NCI-H1105 (cell line): ENCODE measurements at regions not wholly inside any gene's neighbourhood (a gene's known extent, or its start where the extent isn't known, plus 50 kb on each side); places are given as distances from the start of the nearest gene placed in this dataset.
"Not testable (repeated sequence)": the region's sequence is repeated elsewhere in the genome, so short reads cannot be mapped to it uniquely, and the experiment has no call there.

Experiments
- DNase-seq: peaks from one replicate; lab custom pipeline; 2025; lab: John Stamatoyannopoulos, UW

- no peak for DNase-seq
These were observed 840.2 kb upstream of the CNTN5 start for GRCh38 chr11:98180511-98180910.

- no peak for DNase-seq
These were observed 839.8 kb upstream of the CNTN5 start for GRCh38 chr11:98180921-98181320.

- DNase-seq, result no peak
These were observed 837.7 kb upstream of the CNTN5 start for GRCh38 chr11:98183034-98183433.

- DNase-seq, result no peak
These were observed 835.5 kb upstream of the CNTN5 start for GRCh38 chr11:98185245-98185644.

GRCh38 chr11:98194611-98195010 is 826.1 kb upstream of the CNTN5 start:
- no peak for DNase-seq

- no peak for DNase-seq
These were observed 825.4 kb upstream of the CNTN5 start for GRCh38 chr11:98195300-98195699.

- no peak for DNase-seq
These were observed 813.7 kb upstream of the CNTN5 start for GRCh38 chr11:98207086-98207485.

- DNase-seq, result no peak
These were observed 793.5 kb upstream of the CNTN5 start for GRCh38 chr11:98227278-98227677.

- no peak for DNase-seq
These were observed 790.1 kb upstream of the CNTN5 start for GRCh38 chr11:98230678-98231077.

- no peak for DNase-seq
These were observed 786.1 kb upstream of the CNTN5 start for GRCh38 chr11:98234698-98235097.

GRCh38 chr11:98243897-98244296 is 776.9 kb upstream of the CNTN5 start:
- DNase-seq, result no peak

- DNase-seq, result no peak
These were observed 759.8 kb upstream of the CNTN5 start for GRCh38 chr11:98260983-98261382.

- DNase-seq, result peak; percentile 36
These were observed 743.4 kb upstream of the CNTN5 start for GRCh38 chr11:98277251-98277912.

- no peak for DNase-seq
These were observed 731.0 kb upstream of the CNTN5 start for GRCh38 chr11:98289617-98290263.

- DNase-seq, result no peak
These were observed 724.5 kb upstream of the CNTN5 start for GRCh38 chr11:98296091-98296880.

GRCh38 chr11:98300719-98301118 is 720.0 kb upstream of the CNTN5 start:
- DNase-seq, result no peak

GRCh38 chr11:98307827-98308491 is 712.8 kb upstream of the CNTN5 start:
- DNase-seq, result no peak

- DNase-seq, result not testable (repeated sequence)
These were observed 690.4 kb upstream of the CNTN5 start for GRCh38 chr11:98330306-98330705.

GRCh38 chr11:98358551-98358950 is 662.2 kb upstream of the CNTN5 start:
- no peak for DNase-seq

- no peak for DNase-seq
These were observed 655.6 kb upstream of the CNTN5 start for GRCh38 chr11:98365190-98365589.

GRCh38 chr11:98365941-98366340 is 654.8 kb upstream of the CNTN5 start:
- DNase-seq, result no peak

- DNase-seq, result no peak
These were observed 630.4 kb upstream of the CNTN5 start for GRCh38 chr11:98390391-98390790.

- DNase-seq, result not testable (repeated sequence)
These were observed 626.2 kb upstream of the CNTN5 start for GRCh38 chr11:98394500-98394899.
